GM23338 (cell line): ENCODE measurements at regions not wholly inside any gene's neighbourhood (a gene's known extent, or its start where the extent isn't known, plus 50 kb on each side); places are given as distances from the start of the nearest gene placed in this dataset.

Experiments used
- ATAC-seq: fragments of 200-7000 bp; cut with Tn5 transposase; 3 replicates; pipeline ENCODE4 v1.9.1; 2020
- DNase-seq: peaks from one replicate; pipeline ENCODE4 v3.0.0-alpha.2; 2015; ENCODE audit warnings: low spot score
- H2AFZ ChIP-seq: fragments of 200-600 bp; sonication (generic); 2 replicates; pipeline ENCODE4 v1.8.0; 2016; ENCODE audit warnings: antibody characterized with exemption, mild to moderate bottlenecking, moderate library complexity
- H3F3A ChIP-seq: fragments of 200-600 bp; sonication (generic); replicated peaks from 2 replicates; pipeline ENCODE4 v1.8.0; 2017; ENCODE audit warnings: antibody characterized with exemption, mixed run types, low read depth
- H3K27ac ChIP-seq: fragments of 200-600 bp; sonication (generic); 2 replicates; pipeline ENCODE4 v1.6.1; 2016; ENCODE audit warnings: low read depth
- H3K27me3 ChIP-seq: fragments of 200-600 bp; sonication (generic); 2 replicates; pipeline ENCODE4 v1.8.0; 2016; ENCODE audit warnings: mild to moderate bottlenecking, mixed run types, moderate library complexity; ENCODE audit not compliant: insufficient read depth
- H3K36me3 ChIP-seq: fragments of 200-600 bp; sonication (generic); 2 replicates; pipeline ENCODE4 v1.8.0; 2016; ENCODE audit warnings: mild to moderate bottlenecking; ENCODE audit not compliant: insufficient read depth
- H3K4me1 ChIP-seq: fragments of 200-600 bp; sonication (generic); 2 replicates; pipeline ENCODE4 v1.8.0; 2016; ENCODE audit warnings: mild to moderate bottlenecking, moderate library complexity; ENCODE audit not compliant: insufficient read depth
- H3K4me2 ChIP-seq: fragments of 200-600 bp; sonication (generic); 2 replicates; pipeline ENCODE4 v1.7.1; 2017; ENCODE audit warnings: mixed run types
- H3K4me3 ChIP-seq: fragments of 200-600 bp; sonication (generic); 2 replicates; pipeline ENCODE4 v1.6.1; 2016; ENCODE audit warnings: mixed run types
- H3K79me2 ChIP-seq: fragments of 200-600 bp; sonication (generic); replicated peaks from 2 replicates; pipeline ENCODE4 v1.8.0; 2017; ENCODE audit warnings: mild to moderate bottlenecking; ENCODE audit not compliant: insufficient read depth
- H3K9me2 ChIP-seq: fragments of 200-600 bp; sonication (generic); 2 replicates; pipeline ENCODE4 v1.8.0; 2017; ENCODE audit not compliant: insufficient read depth
- H4K20me1 ChIP-seq: fragments of 200-600 bp; sonication (generic); replicated peaks from 2 replicates; pipeline ENCODE4 v1.8.0; 2017; ENCODE audit warnings: mild to moderate bottlenecking; ENCODE audit not compliant: insufficient read depth
- H3K27ac Mint-ChIP-seq: 2 replicates; pipeline ENCODE4 v1.8.0; 2020; ENCODE audit warnings: inconsistent platforms, mild to moderate bottlenecking, moderate library complexity, mixed read lengths
- H3K27me3 Mint-ChIP-seq: 3 replicates; pipeline ENCODE4 v1.8.0; 2022; ENCODE audit warnings: low read depth, mild to moderate bottlenecking, moderate library complexity, mixed read lengths, inconsistent platforms; ENCODE audit not compliant: insufficient read depth, poor library complexity
- H3K36me3 Mint-ChIP-seq: 3 replicates; pipeline ENCODE4 v1.8.0; 2021; ENCODE audit warnings: low read depth, mild to moderate bottlenecking, inconsistent platforms, moderate library complexity, mixed read lengths
- H3K4me1 Mint-ChIP-seq: 3 replicates; pipeline ENCODE4 v1.8.0; 2020; ENCODE audit warnings: mild to moderate bottlenecking, inconsistent platforms, mixed read lengths
- H3K4me3 Mint-ChIP-seq: 3 replicates; pipeline ENCODE4 v1.8.0; 2021; ENCODE audit warnings: moderate library complexity, mild to moderate bottlenecking, inconsistent platforms, mixed read lengths
- H3K9me3 Mint-ChIP-seq: 3 replicates; pipeline ENCODE4 v1.8.0; 2020; ENCODE audit warnings: moderate library complexity, mild to moderate bottlenecking, inconsistent platforms, mixed read lengths
- ETS1 ChIP-seq: IDR thresholded peaks from 2 replicates; pipeline ENCODE4 v1.6.1; 2016; ENCODE audit warnings: antibody characterized with exemption
- EZH2 ChIP-seq: fragments of 200-600 bp; sonication (generic); IDR thresholded peaks from one replicate; pipeline ENCODE4 v1.8.0; 2017; ENCODE audit warnings: antibody characterized with exemption, mild to moderate bottlenecking, low read depth; ENCODE audit not compliant: unreplicated experiment
- EZH2phosphoT487 ChIP-seq: fragments of 200-600 bp; sonication (generic); IDR thresholded peaks from one replicate; pipeline ENCODE4 v1.8.1; 2018; ENCODE audit warnings: antibody characterized with exemption; ENCODE audit not compliant: unreplicated experiment
- JUNB ChIP-seq: IDR thresholded peaks from one replicate; pipeline ENCODE4 v1.6.1; 2016; ENCODE audit warnings: antibody characterized with exemption; ENCODE audit not compliant: unreplicated experiment
- NANOG ChIP-seq: IDR thresholded peaks from 2 replicates; pipeline ENCODE4 v1.6.1; 2016; ENCODE audit warnings: antibody characterized with exemption, borderline replicate concordance
- POLR2AphosphoS5 ChIP-seq: IDR thresholded peaks from 2 replicates; pipeline ENCODE4 v1.6.1; 2016; ENCODE audit warnings: antibody characterized with exemption, low read depth
- STAT1 ChIP-seq: IDR thresholded peaks from one replicate; pipeline ENCODE4 v1.6.1; 2016; ENCODE audit warnings: antibody characterized with exemption; ENCODE audit not compliant: unreplicated experiment
- ZNF114 ChIP-seq: fragments of 250-450 bp; sonication (Bioruptor Pico); IDR thresholded peaks from 2 replicates; pipeline ENCODE4 v1.5.0; 2020; ENCODE audit warnings: mild to moderate bottlenecking, moderate library complexity
- ZNF331 ChIP-seq: fragments of 250-450 bp; sonication (Bioruptor Pico); IDR thresholded peaks from 2 replicates; pipeline ENCODE4 v1.5.0; 2020; ENCODE audit warnings: low read depth, mild to moderate bottlenecking, moderate library complexity
- ZNF462 ChIP-seq: fragments of 250-450 bp; sonication (Bioruptor Pico); IDR thresholded peaks from 2 replicates; pipeline ENCODE4 v1.5.0; 2020; ENCODE audit warnings: mild to moderate bottlenecking, moderate library complexity
- TF ChIP-seq, protein P1 (sequence below): IDR thresholded peaks from one replicate; pipeline ENCODE4 v1.6.1; 2018; ENCODE audit warnings: antibody characterized with exemption; ENCODE audit not compliant: unreplicated experiment

- TF ChIP-seq, protein P1, sequence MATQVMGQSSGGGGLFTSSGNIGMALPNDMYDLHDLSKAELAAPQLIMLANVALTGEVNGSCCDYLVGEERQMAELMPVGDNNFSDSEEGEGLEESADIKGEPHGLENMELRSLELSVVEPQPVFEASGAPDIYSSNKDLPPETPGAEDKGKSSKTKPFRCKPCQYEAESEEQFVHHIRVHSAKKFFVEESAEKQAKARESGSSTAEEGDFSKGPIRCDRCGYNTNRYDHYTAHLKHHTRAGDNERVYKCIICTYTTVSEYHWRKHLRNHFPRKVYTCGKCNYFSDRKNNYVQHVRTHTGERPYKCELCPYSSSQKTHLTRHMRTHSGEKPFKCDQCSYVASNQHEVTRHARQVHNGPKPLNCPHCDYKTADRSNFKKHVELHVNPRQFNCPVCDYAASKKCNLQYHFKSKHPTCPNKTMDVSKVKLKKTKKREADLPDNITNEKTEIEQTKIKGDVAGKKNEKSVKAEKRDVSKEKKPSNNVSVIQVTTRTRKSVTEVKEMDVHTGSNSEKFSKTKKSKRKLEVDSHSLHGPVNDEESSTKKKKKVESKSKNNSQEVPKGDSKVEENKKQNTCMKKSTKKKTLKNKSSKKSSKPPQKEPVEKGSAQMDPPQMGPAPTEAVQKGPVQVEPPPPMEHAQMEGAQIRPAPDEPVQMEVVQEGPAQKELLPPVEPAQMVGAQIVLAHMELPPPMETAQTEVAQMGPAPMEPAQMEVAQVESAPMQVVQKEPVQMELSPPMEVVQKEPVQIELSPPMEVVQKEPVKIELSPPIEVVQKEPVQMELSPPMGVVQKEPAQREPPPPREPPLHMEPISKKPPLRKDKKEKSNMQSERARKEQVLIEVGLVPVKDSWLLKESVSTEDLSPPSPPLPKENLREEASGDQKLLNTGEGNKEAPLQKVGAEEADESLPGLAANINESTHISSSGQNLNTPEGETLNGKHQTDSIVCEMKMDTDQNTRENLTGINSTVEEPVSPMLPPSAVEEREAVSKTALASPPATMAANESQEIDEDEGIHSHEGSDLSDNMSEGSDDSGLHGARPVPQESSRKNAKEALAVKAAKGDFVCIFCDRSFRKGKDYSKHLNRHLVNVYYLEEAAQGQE: no peak
- no peak for TF ChIP-seq NANOG
- no peak for TF ChIP-seq ZNF114
- TF ChIP-seq EZH2phosphoT487: no peak
- no peak for TF ChIP-seq JUNB
Measured at GRCh38 chr10:25761937-25762336, 172.1 kb upstream of the MYO3A start (continued).

GRCh38 chr10:25766213-25766612 is 167.8 kb upstream of the MYO3A start:
- peak; percentile 70 for DNase-seq
- Histone ChIP-seq H4K20me1 (no peaks in the 10 kb centered on the region), H3K27ac (peak overlapping the region; percentile 43), H3K4me1 (peaks cover 24% of the 10 kb centered on the region), H3K27me3 (no peaks in the 10 kb centered on the region), H3F3A (no peaks in the 10 kb centered on the region), H3K36me3 (no peaks in the 10 kb centered on the region), H3K4me3 (peak overlapping the region; percentile 39; the same call in 1 of the 2 replicates), H3K4me2 (peak overlapping the region; percentile 10), H2AFZ (no peak overlapping the region), H3K79me2 (no peaks in the 10 kb centered on the region), H3K9me2 (no peaks in the 10 kb centered on the region; the same call in 1 of the 2 replicates)
- peak overlapping the region; percentile 83 for H3K27ac Mint-ChIP-seq
- H3K9me3 Mint-ChIP-seq: peaks cover 20% of the 10 kb centered on the region; the same call in 2 of the 3 replicates
- H3K36me3 Mint-ChIP-seq: peaks cover 21% of the 10 kb centered on the region; the same call in 2 of the 3 replicates
- H3K4me1 Mint-ChIP-seq: peaks cover 31% of the 10 kb centered on the region
- ATAC-seq: peak; percentile 81
- peaks cover 2% of the 10 kb centered on the region for H3K27me3 Mint-ChIP-seq
- H3K4me3 Mint-ChIP-seq: peak overlapping the region; percentile 72
- TF ChIP-seq NANOG: no peak
- TF ChIP-seq POLR2AphosphoS5: no peak
- TF ChIP-seq JUNB: no peak
- no peak for TF ChIP-seq ZNF462 (CRISPR knock-in tag)
- no peak for TF ChIP-seq STAT1
- TF ChIP-seq ZNF114: no peak
- TF ChIP-seq EZH2: no peak
- TF ChIP-seq, protein P1: no peak
- TF ChIP-seq ZNF331 (CRISPR knock-in tag): no peak
- TF ChIP-seq ETS1: no peak
